ENCODE measurements at regions not wholly inside any gene's neighbourhood (a gene's known extent, or its start where the extent isn't known, plus 50 kb on each side); places are given as distances from the start of the nearest gene placed in this dataset.

- TF ChIP-seq CTCF (conservative IDR thresholded peaks at IDR 0.05; ENCODE audit: low read depth, low read length) (no peak), EZH2 (IDR thresholded peaks at IDR 0.05; ENCODE audit: low read length, unreplicated experiment) (no peak), EZH2phosphoT487 (IDR thresholded peaks at IDR 0.05; ENCODE audit: borderline replicate concordance, low read length) (no peak)
Observed at GRCh38 chr5:125298746-125299379, 552.4 kb upstream of the ZNF608 start.
